ENCODE measurements at regions not wholly inside any gene's neighbourhood (a gene's known extent, or its start where the extent isn't known, plus 50 kb on each side); places are given as distances from the start of the nearest gene placed in this dataset.

DNA sequence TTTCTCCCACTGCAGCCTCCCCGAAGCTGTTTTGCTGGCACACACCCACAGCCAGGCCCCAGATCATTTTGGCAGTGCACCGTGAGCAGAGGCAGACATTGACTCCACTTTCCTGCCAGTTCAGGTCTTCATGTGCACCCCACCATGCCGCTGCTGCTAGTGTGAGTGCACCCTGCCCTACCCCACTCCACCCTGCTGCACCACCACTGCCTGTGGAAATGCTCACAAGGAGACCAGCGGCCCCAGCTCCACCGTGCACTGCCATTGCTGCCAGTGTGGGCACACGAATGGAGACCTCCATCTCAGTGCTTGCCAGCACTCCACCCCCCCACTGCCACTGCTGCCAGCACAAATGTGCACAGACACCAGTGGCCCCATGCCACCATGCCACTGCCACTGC lies 277.6 kb upstream of the ZC4H2 start:
- in situ Hi-C loops (cut with MboI): no loop called here
- H3K27ac ChIP-seq: no peak overlapping the region
- H3K36me3 ChIP-seq (ENCODE audit: low read depth): no peaks in the 10 kb centered on the region
- H2AFZ ChIP-seq: no peak overlapping the region
- no peaks in the 10 kb centered on the region for H3F3A ChIP-seq (ENCODE audit: insufficient read depth)
- H4K20me1 ChIP-seq (ENCODE audit: insufficient read depth): no peaks in the 10 kb centered on the region
- no peaks in the 10 kb centered on the region for H3K9me3 ChIP-seq (ENCODE audit: low read depth)
- H3K4me1 ChIP-seq (ENCODE audit: insufficient read depth): no peaks in the 10 kb centered on the region
- no peak overlapping the region for H3K9ac ChIP-seq
- no peak for DNase-seq
- no peaks in the 10 kb centered on the region for H3K9me2 ChIP-seq (ENCODE audit: insufficient read depth)
- 52% methylated on average over 5 of the region's 6 CpGs; no CpG with 5 or more reads in 1 of the 2 experiments for WGBS, 2 experiments (ENCODE audit: low coverage in 1 of 2, low lambda C conversion rate in 2 of 2, missing lambda C conversion rate in 2 of 2)
- no peak for TF ChIP-seq EZH2phosphoT487 (IDR thresholded peaks at IDR 0.05; ENCODE audit: insufficient read depth, low read depth)
- no peaks in the 10 kb centered on the region for H3K79me2 ChIP-seq (ENCODE audit: insufficient read depth)
- H3K27me3 ChIP-seq (replicated peaks; ENCODE audit: insufficient read depth): no peaks in the 10 kb centered on the region
- no peak overlapping the region for H3K4me2 ChIP-seq (ENCODE audit: unreplicated experiment)
- H3K4me3 ChIP-seq: no peak overlapping the region

DNA sequence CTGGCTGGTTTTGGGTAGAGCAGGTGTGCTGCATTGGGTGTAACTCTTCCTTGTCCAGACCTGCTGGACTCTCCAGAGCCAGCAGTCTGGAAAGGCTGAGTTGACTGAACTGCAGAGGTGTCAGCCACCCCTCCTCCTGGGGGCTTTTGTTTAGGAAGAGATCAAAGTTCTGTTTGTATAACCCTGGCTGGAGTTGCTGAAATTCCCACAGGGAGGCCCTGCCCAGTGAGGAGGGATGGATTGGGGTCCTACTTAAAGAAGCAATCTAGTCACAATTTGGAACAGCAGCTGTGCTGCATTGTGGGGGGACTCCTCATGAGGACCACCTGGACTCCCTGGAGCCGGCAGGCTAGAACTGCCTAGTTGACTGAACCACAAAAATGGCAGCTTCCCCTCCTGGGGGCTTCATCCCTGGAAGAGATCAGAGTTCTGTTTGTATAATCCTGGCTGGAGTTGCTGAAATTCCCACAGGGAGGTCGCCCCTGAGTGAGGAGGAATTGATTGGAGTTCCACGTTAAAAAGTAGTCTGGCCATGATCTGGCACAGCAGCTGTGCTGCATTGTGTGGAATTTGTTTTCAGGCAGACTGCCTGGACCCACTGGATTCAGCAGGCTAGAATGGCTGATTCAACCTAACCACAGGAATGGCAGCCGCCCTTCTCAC lies 264.9 kb upstream of the ZC4H2 start:
- DNase-seq: peak; percentile 42
- Histone ChIP-seq H3K4me2 (ENCODE audit: unreplicated experiment) (no peak overlapping the region), H3K9me2 (ENCODE audit: insufficient read depth) (no peaks in the 10 kb centered on the region), H3K9ac (no peak overlapping the region), H3K79me2 (ENCODE audit: insufficient read depth) (no peaks in the 10 kb centered on the region), H3K27me3 (replicated peaks; ENCODE audit: insufficient read depth) (no peaks in the 10 kb centered on the region), H3K4me3 (no peak overlapping the region), H3K27ac (no peak overlapping the region), H4K20me1 (ENCODE audit: insufficient read depth) (no peaks in the 10 kb centered on the region), H3K4me1 (ENCODE audit: insufficient read depth) (no peaks in the 10 kb centered on the region), H3K36me3 (ENCODE audit: low read depth) (no peaks in the 10 kb centered on the region), H2AFZ (no peak overlapping the region), H3F3A (ENCODE audit: insufficient read depth) (no peaks in the 10 kb centered on the region), H3K9me3 (ENCODE audit: low read depth) (no peaks in the 10 kb centered on the region)
- in situ Hi-C loops (cut with MboI): no loop called here
- TF ChIP-seq EZH2phosphoT487 (IDR thresholded peaks at IDR 0.05; ENCODE audit: insufficient read depth, low read depth) (no peak), EZH2 (IDR thresholded peaks at IDR 0.05; ENCODE audit: insufficient read depth, poor library complexity, severe bottlenecking) (no peak)
- 31 to 57% methylated on average over 3 of the region's 4 CpGs for WGBS, 2 experiments (ENCODE audit: low coverage in 1 of 2, low lambda C conversion rate in 2 of 2, missing lambda C conversion rate in 2 of 2)

DNA sequence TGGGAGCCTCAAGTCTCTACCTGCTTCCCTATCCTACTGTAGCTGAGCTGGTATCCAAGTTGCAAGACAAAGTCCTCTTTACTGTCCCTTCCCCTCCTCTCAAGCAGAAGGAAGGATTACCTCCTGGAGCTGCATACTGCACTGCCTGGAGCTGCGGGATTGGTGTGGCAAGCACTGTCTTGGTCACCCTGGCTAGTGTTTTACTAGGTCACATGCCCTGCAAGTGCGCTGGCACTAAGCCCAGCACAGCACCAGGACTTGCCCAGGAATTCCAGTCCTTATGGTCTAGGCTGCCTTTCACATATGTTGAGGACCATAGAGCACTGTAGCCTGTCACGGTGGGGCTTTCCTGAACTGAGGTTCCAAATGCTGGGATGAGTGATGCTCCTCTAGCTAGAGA lies 227.3 kb upstream of the ZC4H2 start:
- in situ Hi-C loops (cut with MboI): no loop called here
- Histone ChIP-seq H3K9me2 (ENCODE audit: insufficient read depth) (no peaks in the 10 kb centered on the region), H4K20me1 (ENCODE audit: insufficient read depth) (no peaks in the 10 kb centered on the region), H3F3A (ENCODE audit: insufficient read depth) (no peaks in the 10 kb centered on the region), H3K4me1 (ENCODE audit: insufficient read depth) (no peaks in the 10 kb centered on the region), H3K9ac (no peak overlapping the region), H3K4me3 (no peak overlapping the region), H3K27ac (no peak overlapping the region), H2AFZ (no peak overlapping the region), H3K36me3 (ENCODE audit: low read depth) (no peaks in the 10 kb centered on the region), H3K27me3 (replicated peaks; ENCODE audit: insufficient read depth) (no peaks in the 10 kb centered on the region), H3K79me2 (ENCODE audit: insufficient read depth) (no peaks in the 10 kb centered on the region), H3K4me2 (ENCODE audit: unreplicated experiment) (no peak overlapping the region), H3K9me3 (ENCODE audit: low read depth) (no peaks in the 10 kb centered on the region)
- TF ChIP-seq EZH2 (IDR thresholded peaks at IDR 0.05; ENCODE audit: insufficient read depth, poor library complexity, severe bottlenecking) (no peak), EZH2phosphoT487 (IDR thresholded peaks at IDR 0.05; ENCODE audit: insufficient read depth, low read depth) (no peak)
- no peak for DNase-seq
- WGBS, 2 experiments (ENCODE audit: low coverage in 1 of 2, low lambda C conversion rate in 2 of 2, missing lambda C conversion rate in 2 of 2): 25 to 36% methylated on average over 3 of the region's 3 CpGs

DNA sequence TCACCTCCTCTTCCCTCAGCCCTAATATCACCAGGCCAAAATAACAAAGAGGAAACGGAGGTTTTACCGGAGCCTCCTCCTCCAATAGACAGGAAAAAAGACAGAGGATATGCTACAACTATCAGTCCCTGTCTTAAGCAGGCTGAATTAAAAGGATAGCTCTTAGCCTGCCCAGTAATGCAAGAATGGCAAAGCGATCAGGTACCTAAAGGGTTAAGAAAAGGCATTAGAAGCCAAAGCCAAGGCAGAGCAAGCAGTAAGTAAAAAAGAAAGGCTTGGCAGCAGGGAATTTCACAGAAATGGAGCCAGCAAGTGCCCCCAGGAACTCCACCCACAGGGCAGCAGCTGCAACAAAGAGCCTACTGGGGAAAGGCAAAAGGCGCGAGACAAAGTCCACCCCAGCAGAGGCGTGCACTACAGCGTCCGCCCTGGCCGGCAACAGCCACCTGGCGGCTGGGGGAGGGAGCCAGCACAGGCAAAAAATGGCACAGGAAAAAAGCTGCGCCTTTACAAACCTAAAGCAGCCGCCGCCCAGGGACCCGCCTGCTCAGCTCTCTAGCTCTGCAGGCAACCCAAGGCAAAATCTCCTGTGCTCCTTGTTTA lies 220.6 kb upstream of the ZC4H2 start:
- TF ChIP-seq EZH2 (IDR thresholded peaks at IDR 0.05; ENCODE audit: insufficient read depth, poor library complexity, severe bottlenecking) (no peak), EZH2phosphoT487 (IDR thresholded peaks at IDR 0.05; ENCODE audit: insufficient read depth, low read depth) (no peak)
- in situ Hi-C loops (cut with MboI): no loop called here
- no peaks in the 10 kb centered on the region for H3K36me3 ChIP-seq (ENCODE audit: low read depth)
- no peaks in the 10 kb centered on the region for H4K20me1 ChIP-seq (ENCODE audit: insufficient read depth)
- no peak overlapping the region for H3K27ac ChIP-seq
- DNase-seq: peak; percentile 18
- H3K9ac ChIP-seq: no peak overlapping the region
- no peaks in the 10 kb centered on the region for H3K27me3 ChIP-seq (replicated peaks; ENCODE audit: insufficient read depth)
- no peaks in the 10 kb centered on the region for H3K9me3 ChIP-seq (ENCODE audit: low read depth)
- no peaks in the 10 kb centered on the region for H3F3A ChIP-seq (ENCODE audit: insufficient read depth)
- H3K9me2 ChIP-seq (ENCODE audit: insufficient read depth): no peaks in the 10 kb centered on the region
- no peak overlapping the region for H2AFZ ChIP-seq
- no peaks in the 10 kb centered on the region for H3K4me1 ChIP-seq (ENCODE audit: insufficient read depth)
- H3K4me3 ChIP-seq: no peak overlapping the region
- no peak overlapping the region for H3K4me2 ChIP-seq (ENCODE audit: unreplicated experiment)
- no peaks in the 10 kb centered on the region for H3K79me2 ChIP-seq (ENCODE audit: insufficient read depth)
- 4 to 7% methylated on average over 12 to 13 of the region's 14 CpGs for WGBS, 2 experiments (ENCODE audit: low coverage in 1 of 2, low lambda C conversion rate in 2 of 2, missing lambda C conversion rate in 2 of 2)

All from GM23248 (cell line).